ENCODE measurements at regions not wholly inside any gene's neighbourhood (a gene's known extent, or its start where the extent isn't known, plus 50 kb on each side); places are given as distances from the start of the nearest gene placed in this dataset.

GRCh38 chr12:92624236-92624635 is 78.6 kb upstream of the PLEKHG7 start:
- TF ChIP-seq, protein P1, sequence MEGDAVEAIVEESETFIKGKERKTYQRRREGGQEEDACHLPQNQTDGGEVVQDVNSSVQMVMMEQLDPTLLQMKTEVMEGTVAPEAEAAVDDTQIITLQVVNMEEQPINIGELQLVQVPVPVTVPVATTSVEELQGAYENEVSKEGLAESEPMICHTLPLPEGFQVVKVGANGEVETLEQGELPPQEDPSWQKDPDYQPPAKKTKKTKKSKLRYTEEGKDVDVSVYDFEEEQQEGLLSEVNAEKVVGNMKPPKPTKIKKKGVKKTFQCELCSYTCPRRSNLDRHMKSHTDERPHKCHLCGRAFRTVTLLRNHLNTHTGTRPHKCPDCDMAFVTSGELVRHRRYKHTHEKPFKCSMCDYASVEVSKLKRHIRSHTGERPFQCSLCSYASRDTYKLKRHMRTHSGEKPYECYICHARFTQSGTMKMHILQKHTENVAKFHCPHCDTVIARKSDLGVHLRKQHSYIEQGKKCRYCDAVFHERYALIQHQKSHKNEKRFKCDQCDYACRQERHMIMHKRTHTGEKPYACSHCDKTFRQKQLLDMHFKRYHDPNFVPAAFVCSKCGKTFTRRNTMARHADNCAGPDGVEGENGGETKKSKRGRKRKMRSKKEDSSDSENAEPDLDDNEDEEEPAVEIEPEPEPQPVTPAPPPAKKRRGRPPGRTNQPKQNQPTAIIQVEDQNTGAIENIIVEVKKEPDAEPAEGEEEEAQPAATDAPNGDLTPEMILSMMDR (IDR thresholded peaks at IDR 0.05; ENCODE audit: poor library complexity, severe bottlenecking): no peak
- DNase-seq (ENCODE audit: low spot score) (no peak), ATAC-seq (ENCODE audit: low read depth) (peak; percentile 92)
- Histone ChIP-seq H3K27me3 (ENCODE audit: insufficient read depth, poor library complexity, severe bottlenecking) (no peaks in the 10 kb centered on the region), H3K27ac (ENCODE audit: poor library complexity, severe bottlenecking) (peak overlapping the region; percentile 94), H3K9me3 (ENCODE audit: severe bottlenecking) (no peaks in the 10 kb centered on the region), H3K4me3 (ENCODE audit: severe bottlenecking) (no peak overlapping the region), H3K36me3 (ENCODE audit: low read depth) (no peaks in the 10 kb centered on the region), H3K4me1 (ENCODE audit: insufficient read depth, poor library complexity, severe bottlenecking) (peaks cover 49% of the 10 kb centered on the region)

GRCh38 chr12:92623386-92623785 is 79.4 kb upstream of the PLEKHG7 start:
- ATAC-seq (ENCODE audit: low read depth): no peak

DNA sequence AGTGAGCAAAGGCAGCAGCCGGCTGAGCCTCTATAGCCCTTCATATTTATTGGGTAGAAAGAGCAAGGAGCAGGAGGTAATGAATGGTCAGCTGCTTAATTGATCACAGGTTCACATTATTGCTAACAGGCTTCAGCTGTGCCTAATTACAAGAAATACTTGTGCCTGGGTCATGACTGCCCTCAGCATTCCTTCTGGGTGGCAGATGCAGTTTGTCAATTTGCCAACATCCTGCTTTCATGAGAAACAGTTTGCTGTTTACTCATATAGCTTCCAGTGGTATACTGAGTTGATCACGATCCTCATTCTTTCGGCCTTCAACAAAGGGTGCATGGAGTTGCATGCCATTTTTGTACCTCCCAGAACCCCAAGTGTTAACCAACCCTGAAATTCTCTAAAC is 81.0 kb upstream of the PLEKHG7 start:
- no peak overlapping the region for H3K4me3 ChIP-seq (ENCODE audit: severe bottlenecking)
- H3K27me3 ChIP-seq (ENCODE audit: insufficient read depth, poor library complexity, severe bottlenecking): no peaks in the 10 kb centered on the region
- H3K36me3 ChIP-seq (ENCODE audit: low read depth): no peaks in the 10 kb centered on the region
- peaks cover 49% of the 10 kb centered on the region for H3K4me1 ChIP-seq (ENCODE audit: insufficient read depth, poor library complexity, severe bottlenecking)
- DNase-seq (ENCODE audit: low spot score) (no peak), ATAC-seq (ENCODE audit: low read depth) (no peak)
- H3K27ac ChIP-seq (ENCODE audit: poor library complexity, severe bottlenecking): peak overlapping the region; percentile 94
- TF ChIP-seq, protein P1 (IDR thresholded peaks at IDR 0.05; ENCODE audit: poor library complexity, severe bottlenecking): no peak
- no peaks in the 10 kb centered on the region for H3K9me3 ChIP-seq (ENCODE audit: severe bottlenecking)

More at GRCh38 chr12:92623386-92623785, 79.4 kb upstream of the PLEKHG7 start:
- peaks cover 49% of the 10 kb centered on the region for H3K4me1 ChIP-seq (ENCODE audit: insufficient read depth, poor library complexity, severe bottlenecking)
- H3K4me3 ChIP-seq (ENCODE audit: severe bottlenecking): no peak overlapping the region
- no peaks in the 10 kb centered on the region for H3K36me3 ChIP-seq (ENCODE audit: low read depth)
- no peaks in the 10 kb centered on the region for H3K9me3 ChIP-seq (ENCODE audit: severe bottlenecking)
- H3K27ac ChIP-seq (ENCODE audit: poor library complexity, severe bottlenecking): peak overlapping the region; percentile 94
- H3K27me3 ChIP-seq (ENCODE audit: insufficient read depth, poor library complexity, severe bottlenecking): no peaks in the 10 kb centered on the region
- TF ChIP-seq, protein P1 (IDR thresholded peaks at IDR 0.05; ENCODE audit: poor library complexity, severe bottlenecking): no peak
- DNase-seq (ENCODE audit: low spot score): no peak

DNA sequence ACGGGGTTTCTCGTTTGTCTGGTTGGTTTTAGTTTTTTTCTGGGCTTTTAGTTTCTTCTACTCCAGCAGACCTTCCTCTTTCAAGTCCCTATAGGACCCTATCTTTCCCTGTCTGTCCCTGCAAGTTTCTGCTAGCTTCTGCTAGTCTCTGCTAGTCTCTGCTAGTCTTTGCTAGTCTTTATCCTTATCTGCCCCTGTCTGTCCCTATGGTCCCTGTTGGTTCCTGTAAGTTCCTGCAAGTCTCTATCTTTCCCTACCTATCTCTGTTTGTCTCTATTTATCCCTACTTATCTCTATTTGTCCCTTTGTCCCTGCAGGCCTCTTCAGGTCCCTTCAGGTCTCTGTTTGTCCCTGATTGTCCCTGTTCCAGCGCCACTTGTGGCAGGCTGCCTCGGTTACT is 81.5 kb upstream of the PLEKHG7 start:
- Histone ChIP-seq H3K27ac (ENCODE audit: poor library complexity, severe bottlenecking) (peak overlapping the region; percentile 94), H3K9me3 (ENCODE audit: severe bottlenecking) (no peaks in the 10 kb centered on the region), H3K4me3 (ENCODE audit: severe bottlenecking) (no peak overlapping the region), H3K4me1 (ENCODE audit: insufficient read depth, poor library complexity, severe bottlenecking) (peaks cover 51% of the 10 kb centered on the region), H3K36me3 (ENCODE audit: low read depth) (no peaks in the 10 kb centered on the region), H3K27me3 (ENCODE audit: insufficient read depth, poor library complexity, severe bottlenecking) (no peaks in the 10 kb centered on the region)
- no peak for ATAC-seq (ENCODE audit: low read depth)
- no peak for DNase-seq (ENCODE audit: low spot score)
- TF ChIP-seq, protein P1 (IDR thresholded peaks at IDR 0.05; ENCODE audit: poor library complexity, severe bottlenecking): no peak

DNA sequence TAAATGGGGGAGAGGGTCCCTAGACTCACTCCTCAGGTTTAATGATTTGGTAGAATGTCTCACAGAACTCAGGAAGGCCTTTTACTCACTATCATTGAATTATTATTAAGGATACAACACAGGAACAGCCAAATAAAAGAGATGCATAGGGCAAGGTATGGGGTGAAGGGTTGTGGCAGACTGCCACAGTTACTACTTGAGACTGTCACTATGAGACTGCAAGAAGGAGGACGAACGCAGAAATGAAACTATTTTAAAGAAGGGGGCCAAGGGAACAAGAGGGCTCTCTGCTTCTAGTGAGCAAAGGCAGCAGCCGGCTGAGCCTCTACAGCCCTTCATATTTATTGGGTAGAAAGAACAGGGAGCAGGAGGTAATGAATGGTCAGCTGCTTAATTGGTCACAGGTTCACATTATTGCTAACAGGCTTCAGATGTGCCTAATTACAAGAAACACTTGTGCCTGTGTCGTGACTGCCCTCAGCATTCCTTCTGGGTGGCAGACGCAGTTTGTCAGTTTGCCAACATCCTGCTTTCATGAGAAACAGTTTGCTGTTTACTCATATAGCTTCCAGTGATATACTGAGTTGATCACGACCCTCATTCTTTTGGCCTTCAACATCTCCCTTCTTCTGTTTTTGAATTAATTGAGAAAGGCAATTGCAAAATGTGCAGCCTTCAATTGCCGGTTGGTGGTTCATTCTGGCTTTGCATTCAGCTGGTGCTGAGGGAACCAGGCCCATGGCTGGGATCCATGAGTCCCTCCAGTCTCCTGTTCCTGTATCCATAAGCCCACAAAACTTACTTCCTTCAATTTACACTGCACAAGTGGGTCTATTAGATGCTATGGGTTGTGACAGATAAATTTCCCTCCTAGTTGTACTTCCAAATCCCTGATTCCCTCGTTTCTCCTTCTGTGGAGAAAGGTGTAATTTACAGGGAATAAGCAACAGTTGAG is 82.8 kb upstream of the PLEKHG7 start:
- Histone ChIP-seq H3K36me3 (ENCODE audit: low read depth) (no peaks in the 10 kb centered on the region), H3K4me1 (ENCODE audit: insufficient read depth, poor library complexity, severe bottlenecking) (peaks cover 61% of the 10 kb centered on the region), H3K4me3 (ENCODE audit: severe bottlenecking) (no peak overlapping the region), H3K27ac (ENCODE audit: poor library complexity, severe bottlenecking) (peak overlapping the region; percentile 94), H3K27me3 (ENCODE audit: insufficient read depth, poor library complexity, severe bottlenecking) (no peaks in the 10 kb centered on the region), H3K9me3 (ENCODE audit: severe bottlenecking) (no peaks in the 10 kb centered on the region)
- DNase-seq (ENCODE audit: low spot score): no peak
- ATAC-seq (ENCODE audit: low read depth): peak; percentile 52
- TF ChIP-seq, protein P1 (IDR thresholded peaks at IDR 0.05; ENCODE audit: poor library complexity, severe bottlenecking): no peak
